Keratinocyte (primary cell): ENCODE measurements at regions not wholly inside any gene's neighbourhood (a gene's known extent, or its start where the extent isn't known, plus 50 kb on each side); places are given as distances from the start of the nearest gene placed in this dataset.

Source experiments
- DNase-seq: peaks from one replicate; pipeline ENCODE4 v3.0.0-alpha.2; 2011; ENCODE audit warnings: low read depth, missing footprints, low spot score
- FAIRE-seq: peaks from 2 replicates; lab custom pipeline; 2011; peaks lifted over from hg19 to GRCh38; lab: Jason Lieb, UNC
- H2AFZ ChIP-seq: 2 replicates; pipeline ENCODE4 v1.6.0; 2012; ENCODE audit warnings: low read length, control low read depth, inconsistent platforms; ENCODE audit not compliant: control insufficient read depth
- H3K27ac ChIP-seq: 2 replicates; pipeline ENCODE4 v1.5.1; 2011; ENCODE audit warnings: low read length; ENCODE audit not compliant: control insufficient read depth, insufficient read depth
- H3K27me3 ChIP-seq: 3 replicates; pipeline ENCODE4 v1.6.0; 2011; ENCODE audit warnings: low read length; ENCODE audit not compliant: control insufficient read depth, insufficient read depth; ENCODE audit errors: extremely low read depth
- H3K36me3 ChIP-seq, 2 experiments: 2 replicates in 1 of 2; 3 replicates in 1 of 2; pipeline ENCODE4 v1.5.1; 2011; ENCODE audit warnings: low read length in 2 of 2, mild to moderate bottlenecking in 1 of 2; ENCODE audit not compliant: control insufficient read depth in 2 of 2, insufficient read depth in 2 of 2; ENCODE audit errors: extremely low read depth in 1 of 2
- H3K4me1 ChIP-seq: 3 replicates; pipeline ENCODE4 v1.5.1; 2011; ENCODE audit warnings: low read length; ENCODE audit not compliant: control insufficient read depth, insufficient read depth; ENCODE audit errors: extremely low read depth
- H3K4me2 ChIP-seq: 3 replicates; pipeline ENCODE4 v1.6.0; 2011; ENCODE audit warnings: low read depth, low read length; ENCODE audit not compliant: control insufficient read depth, insufficient read depth; ENCODE audit errors: extremely low read depth
- H3K4me3 ChIP-seq, 3 experiments: fragments of 200-600 bp in 1 of 3; sonication (generic) in 1 of 3; 2 replicates in 2 of 3; 3 replicates in 1 of 3; pipeline ENCODE4 v1.5.1; 2011 to 2016; ENCODE audit warnings: low read length in 3 of 3, mild to moderate bottlenecking in 3 of 3, control low read depth in 2 of 3, inconsistent platforms in 1 of 3, low read depth in 1 of 3, mixed read lengths in 1 of 3, mixed run types in 1 of 3, moderate library complexity in 1 of 3; ENCODE audit not compliant: control insufficient read depth in 2 of 3, insufficient read depth in 2 of 3; ENCODE audit errors: extremely low read depth in 1 of 3
- H3K79me2 ChIP-seq: 2 replicates; pipeline ENCODE4 v1.6.0; 2012; ENCODE audit warnings: low read length; ENCODE audit not compliant: control insufficient read depth, insufficient read depth
- H3K9ac ChIP-seq: 3 replicates; pipeline ENCODE4 v1.6.0; 2011; ENCODE audit warnings: low read length; ENCODE audit not compliant: control insufficient read depth, insufficient read depth; ENCODE audit errors: extremely low read depth
- H3K9me1 ChIP-seq: 3 replicates; pipeline ENCODE4 v1.6.0; 2011; ENCODE audit warnings: low read length; ENCODE audit not compliant: control insufficient read depth, insufficient read depth; ENCODE audit errors: extremely low read depth
- H3K9me3 ChIP-seq: 2 replicates; pipeline ENCODE4 v1.5.1; 2012; ENCODE audit warnings: low read depth, low read length; ENCODE audit not compliant: control insufficient read depth
- H4K20me1 ChIP-seq: 3 replicates; pipeline ENCODE4 v1.6.0; 2011; ENCODE audit warnings: low read length; ENCODE audit not compliant: control insufficient read depth, insufficient read depth; ENCODE audit errors: extremely low read depth
- EZH2 ChIP-seq: IDR thresholded peaks from one replicate; pipeline ENCODE4 v1.6.1; 2012; ENCODE audit warnings: inconsistent platforms, mild to moderate bottlenecking, low read length, moderate library complexity
- dilution Hi-C: fragments of 300-500 bp; cut with MboI; formaldehyde crosslinking; loops from one replicate; pipeline ENCODE4 v1.7.0; 2020; ENCODE audit warnings: low sequenced_read_pairs; ENCODE audit not compliant: extremely low pct_ligation_motif_present
- TF ChIP-seq, protein P1 (sequence below), 3 experiments: IDR thresholded peaks in 1 of 3; conservative IDR thresholded peaks in 1 of 3; optimal IDR thresholded peaks in 1 of 3; 2 replicates in 2 of 3; 3 replicates in 1 of 3; pipeline versions ENCODE3 to v1.5.1; 2011; ENCODE audit warnings: low read length in 3 of 3, mild to moderate bottlenecking in 3 of 3, moderate library complexity in 2 of 3, control low read depth in 1 of 3, inconsistent platforms in 1 of 3; ENCODE audit not compliant: insufficient read depth in 2 of 3; ENCODE audit errors: extremely low read depth in 1 of 3

DNA sequence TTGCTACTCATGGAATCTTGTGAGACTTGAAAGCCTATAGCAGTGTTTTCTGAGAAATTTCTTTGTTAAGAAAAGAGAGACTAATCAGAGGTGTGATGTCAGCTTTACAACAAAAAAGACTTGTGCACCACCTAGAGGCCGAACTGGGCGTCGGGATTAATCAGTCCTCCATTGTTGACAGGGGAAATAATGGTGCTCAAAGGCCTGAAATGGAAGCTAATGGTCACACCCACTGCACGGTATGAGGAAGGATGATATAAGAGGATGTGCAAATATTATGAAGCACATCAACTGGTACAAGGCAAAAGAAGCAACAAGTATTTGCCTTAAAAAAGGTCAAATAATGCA is 480.2 kb upstream of the MIR17HG start:
- Histone ChIP-seq H3K27me3 (no peaks in the 10 kb centered on the region), H3K9ac (no peak overlapping the region), H4K20me1 (no peaks in the 10 kb centered on the region), H2AFZ (no peak overlapping the region), H3K4me2 (no peak overlapping the region), H3K9me1 (no peaks in the 10 kb centered on the region), H3K4me3 (no peak overlapping the region), H3K9me3 (no peaks in the 10 kb centered on the region), H3K79me2 (no peaks in the 10 kb centered on the region), H3K4me1 (no peaks in the 10 kb centered on the region), H3K27ac (no peak overlapping the region), H3K36me3 (no peaks in the 10 kb centered on the region)
- FAIRE-seq (peak; percentile 36), DNase-seq (no peak)
- dilution Hi-C loops = no loop called here
- TF ChIP-seq, protein P1, sequence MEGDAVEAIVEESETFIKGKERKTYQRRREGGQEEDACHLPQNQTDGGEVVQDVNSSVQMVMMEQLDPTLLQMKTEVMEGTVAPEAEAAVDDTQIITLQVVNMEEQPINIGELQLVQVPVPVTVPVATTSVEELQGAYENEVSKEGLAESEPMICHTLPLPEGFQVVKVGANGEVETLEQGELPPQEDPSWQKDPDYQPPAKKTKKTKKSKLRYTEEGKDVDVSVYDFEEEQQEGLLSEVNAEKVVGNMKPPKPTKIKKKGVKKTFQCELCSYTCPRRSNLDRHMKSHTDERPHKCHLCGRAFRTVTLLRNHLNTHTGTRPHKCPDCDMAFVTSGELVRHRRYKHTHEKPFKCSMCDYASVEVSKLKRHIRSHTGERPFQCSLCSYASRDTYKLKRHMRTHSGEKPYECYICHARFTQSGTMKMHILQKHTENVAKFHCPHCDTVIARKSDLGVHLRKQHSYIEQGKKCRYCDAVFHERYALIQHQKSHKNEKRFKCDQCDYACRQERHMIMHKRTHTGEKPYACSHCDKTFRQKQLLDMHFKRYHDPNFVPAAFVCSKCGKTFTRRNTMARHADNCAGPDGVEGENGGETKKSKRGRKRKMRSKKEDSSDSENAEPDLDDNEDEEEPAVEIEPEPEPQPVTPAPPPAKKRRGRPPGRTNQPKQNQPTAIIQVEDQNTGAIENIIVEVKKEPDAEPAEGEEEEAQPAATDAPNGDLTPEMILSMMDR (optimal IDR thresholded peaks at IDR 0.05 in 1 of 3, IDR thresholded peaks at IDR 0.05 in 1 of 3, conservative IDR thresholded peaks at IDR 0.05 in 1 of 3; ENCODE audit: extremely low read depth in 1 of 3, insufficient read depth in 2 of 3, low read length in 3 of 3) = peak; percentile 67 to 79 (median 74)
- no peak for TF ChIP-seq EZH2

DNA sequence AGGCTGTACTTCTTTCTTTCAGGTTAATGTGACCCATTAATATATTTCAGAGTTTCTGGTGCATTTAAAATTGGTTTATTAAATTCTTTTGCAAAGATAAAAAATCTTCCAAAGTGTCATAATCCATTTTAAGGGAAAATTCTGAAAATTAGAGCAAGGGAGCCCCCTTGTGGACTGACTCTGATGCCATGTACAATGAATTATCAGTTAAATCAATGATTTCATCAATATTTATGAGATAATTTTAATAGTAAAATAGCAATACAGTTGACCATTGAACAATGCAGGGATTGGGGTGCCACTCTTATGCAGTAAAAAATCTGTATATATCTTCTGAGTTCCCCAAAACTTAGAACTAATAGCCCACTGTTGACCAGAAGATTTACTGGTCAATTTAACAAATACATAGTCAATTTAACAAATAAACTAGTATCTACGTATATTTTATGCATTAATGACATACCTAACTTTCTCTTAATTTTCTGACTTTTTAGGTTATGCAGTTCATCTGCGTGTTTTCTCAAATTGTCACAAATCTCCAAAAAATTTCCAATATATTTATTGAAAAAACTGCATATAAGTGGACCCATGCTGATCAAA is 479.1 kb upstream of the MIR17HG start:
- no peaks in the 10 kb centered on the region for H3K9me3 ChIP-seq
- no peaks in the 10 kb centered on the region for H3K4me1 ChIP-seq
- H4K20me1 ChIP-seq = no peaks in the 10 kb centered on the region
- dilution Hi-C loops = no loop called here
- no peak overlapping the region for H3K9ac ChIP-seq
- H3K27me3 ChIP-seq = no peaks in the 10 kb centered on the region
- TF ChIP-seq, protein P1 (optimal IDR thresholded peaks at IDR 0.05 in 1 of 3, IDR thresholded peaks at IDR 0.05 in 1 of 3, conservative IDR thresholded peaks at IDR 0.05 in 1 of 3; ENCODE audit: extremely low read depth in 1 of 3, insufficient read depth in 2 of 3, low read length in 3 of 3) = peak in 1 of 3 experiments; percentile 38
- no peak for TF ChIP-seq EZH2
- no peaks in the 10 kb centered on the region for H3K36me3 ChIP-seq
- no peak overlapping the region for H3K4me2 ChIP-seq
- H3K79me2 ChIP-seq = no peaks in the 10 kb centered on the region
- DNase-seq (no peak), FAIRE-seq (no peak)
- H3K9me1 ChIP-seq = no peaks in the 10 kb centered on the region
- H2AFZ ChIP-seq = no peak overlapping the region
- H3K27ac ChIP-seq = no peak overlapping the region
- no peak overlapping the region for H3K4me3 ChIP-seq
